HEK293T (cell line): ENCODE measurements at regions not wholly inside any gene's neighbourhood (a gene's known extent, or its start where the extent isn't known, plus 50 kb on each side); places are given as distances from the start of the nearest gene placed in this dataset.

Experiments
- BHLHE40 ChIP-seq: fragments of 450-650 bp; IDR thresholded peaks from 2 replicates; pipeline ENCODE4 v1.6.1; 2016; ENCODE audit warnings: mild to moderate bottlenecking, moderate library complexity, borderline replicate concordance
- CTBP1 ChIP-seq: fragments of 450-650 bp; IDR thresholded peaks from 2 replicates; pipeline ENCODE4 v1.6.1; 2016; ENCODE audit warnings: borderline replicate concordance
- ELF4 ChIP-seq: fragments of 450-650 bp; IDR thresholded peaks from 2 replicates; pipeline ENCODE4 v1.6.1; 2017; ENCODE audit warnings: antibody characterized with exemption
- FOXM1 ChIP-seq: fragments of 450-650 bp; IDR thresholded peaks from 2 replicates; pipeline ENCODE4 v1.6.1; 2017; ENCODE audit warnings: mild to moderate bottlenecking, borderline replicate concordance
- NFRKB ChIP-seq: fragments of 450-650 bp; IDR thresholded peaks from 2 replicates; pipeline ENCODE4 v1.6.1; 2016; ENCODE audit warnings: mild to moderate bottlenecking, moderate library complexity
- SP1 ChIP-seq: fragments of 450-650 bp; IDR thresholded peaks from 2 replicates; pipeline ENCODE4 v1.6.1; 2017
- TARDBP ChIP-seq: fragments of 450-650 bp; IDR thresholded peaks from 2 replicates; pipeline ENCODE4 v1.6.1; 2016

- TF ChIP-seq ELF4 (no peak), BHLHE40 (no peak), FOXM1 (no peak), SP1 (no peak), TARDBP (no peak), NFRKB (no peak), CTBP1 (no peak)
These were observed 246.8 kb upstream of the DAAM1 start for GRCh38 chr14:58941629-58942028.
